ENCODE measurements at regions not wholly inside any gene's neighbourhood (a gene's known extent, or its start where the extent isn't known, plus 50 kb on each side); places are given as distances from the start of the nearest gene placed in this dataset.

GRCh38 chrX:127085939-127086338 is 266.4 kb downstream of the PRR32 start:
- TF ChIP-seq CTCF (IDR thresholded peaks at IDR 0.05) (no peak), POLR2A (IDR thresholded peaks at IDR 0.05) (no peak)
